Vagina (tissue), 2 donors: ENCODE measurements at regions not wholly inside any gene's neighbourhood (a gene's known extent, or its start where the extent isn't known, plus 50 kb on each side); places are given as distances from the start of the nearest gene placed in this dataset.

Experiments
- DNase-seq, 2 donors: peaks; one replicate each; pipeline ENCODE4 v3.0.0-alpha.2; 2017; ENCODE audit errors: extremely low spot score in 2 of 2
- H3K27ac ChIP-seq: fragments of 200-600 bp; sonication (generic); one replicate; pipeline ENCODE4 v1.5.1; 2019
- H3K27me3 ChIP-seq: fragments of 200-600 bp; sonication (generic); one replicate; pipeline ENCODE4 v1.5.1; 2019
- H3K36me3 ChIP-seq, 2 donors: fragments of 200-600 bp; sonication (generic); one replicate each; pipeline ENCODE4 v1.5.1; 2017 to 2019
- H3K4me1 ChIP-seq: fragments of 200-600 bp; sonication (generic); one replicate; pipeline ENCODE4 v1.5.1; 2019
- H3K4me3 ChIP-seq, 2 donors: fragments of 200-600 bp; sonication (generic); 1 replicate in 1 of 2; 2 replicates in 1 of 2; pipeline ENCODE4 v1.5.1; 2016 to 2019
- H3K9me3 ChIP-seq: fragments of 200-600 bp; sonication (generic); one replicate; pipeline ENCODE4 v1.5.1; 2019
- POLR2A ChIP-seq, 2 donors: fragments of 450-650 bp; IDR thresholded peaks; one replicate each; pipeline ENCODE4 v1.6.1; 2017; ENCODE audit warnings: antibody characterized with exemption in 2 of 2, mild to moderate bottlenecking in 2 of 2, moderate library complexity in 2 of 2
- POLR2AphosphoS5 ChIP-seq, 2 donors: sonication (generic); formaldehyde crosslinking; IDR thresholded peaks; one replicate each; pipeline ENCODE4 v1.9.0; 2017; ENCODE audit warnings: antibody characterized with exemption in 2 of 2, mild to moderate bottlenecking in 2 of 2, low read depth in 1 of 2; ENCODE audit not compliant: insufficient read depth in 1 of 2
- intact Hi-C: fragments of 100-400 bp; cut with DNase I; formaldehyde crosslinking; loops from one replicate; pipeline ENCODE4 v1.15.1; 2023
- TF ChIP-seq, protein P1 (sequence below), 3 experiments: fragments of 450-650 bp in 2 of 3; fragments of 200-600 bp in 1 of 3; sonication (generic) in 1 of 3; IDR thresholded peaks; one replicate each; pipeline ENCODE4 v1.5.1; 2017 to 2019; ENCODE audit warnings: antibody characterized with exemption in 3 of 3, mild to moderate bottlenecking in 2 of 3, moderate library complexity in 2 of 3

DNA sequence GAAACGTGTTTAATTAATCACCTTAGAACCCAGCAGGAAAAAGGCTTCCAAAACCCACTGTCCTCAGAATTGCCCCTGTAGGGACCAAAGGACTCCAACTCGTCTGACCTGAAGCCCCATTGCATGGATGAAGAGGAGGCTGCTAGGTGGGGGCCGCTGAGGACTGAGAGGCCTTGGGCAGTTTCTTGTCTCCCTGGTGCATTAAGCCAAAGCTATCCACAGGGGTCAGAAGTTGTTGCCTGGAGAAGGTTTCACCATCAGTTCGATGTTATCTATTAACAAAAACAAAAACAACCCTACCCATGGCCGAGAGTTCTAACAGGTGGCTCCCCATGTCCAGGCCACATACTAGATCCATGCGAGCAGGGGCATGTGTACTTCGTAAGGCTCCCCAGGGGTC lies 120.9 kb upstream of the CD93 start:
- Histone ChIP-seq H3K27ac (no peak overlapping the region), H3K36me3 (no peaks in the 10 kb centered on the region), H3K4me3 (no peak overlapping the region), H3K9me3 (no peaks in the 10 kb centered on the region), H3K27me3 (no peaks in the 10 kb centered on the region), H3K4me1 (peaks cover 35% of the 10 kb centered on the region)
- intact Hi-C loops: no loop called here
- DNase-seq: no peak
- TF ChIP-seq POLR2AphosphoS5 (IDR thresholded peaks at IDR 0.05; ENCODE audit: insufficient read depth in 1 of 2, low read depth in 1 of 2) (no peak), POLR2A (IDR thresholded peaks at IDR 0.05) (no peak)
- TF ChIP-seq, protein P1, sequence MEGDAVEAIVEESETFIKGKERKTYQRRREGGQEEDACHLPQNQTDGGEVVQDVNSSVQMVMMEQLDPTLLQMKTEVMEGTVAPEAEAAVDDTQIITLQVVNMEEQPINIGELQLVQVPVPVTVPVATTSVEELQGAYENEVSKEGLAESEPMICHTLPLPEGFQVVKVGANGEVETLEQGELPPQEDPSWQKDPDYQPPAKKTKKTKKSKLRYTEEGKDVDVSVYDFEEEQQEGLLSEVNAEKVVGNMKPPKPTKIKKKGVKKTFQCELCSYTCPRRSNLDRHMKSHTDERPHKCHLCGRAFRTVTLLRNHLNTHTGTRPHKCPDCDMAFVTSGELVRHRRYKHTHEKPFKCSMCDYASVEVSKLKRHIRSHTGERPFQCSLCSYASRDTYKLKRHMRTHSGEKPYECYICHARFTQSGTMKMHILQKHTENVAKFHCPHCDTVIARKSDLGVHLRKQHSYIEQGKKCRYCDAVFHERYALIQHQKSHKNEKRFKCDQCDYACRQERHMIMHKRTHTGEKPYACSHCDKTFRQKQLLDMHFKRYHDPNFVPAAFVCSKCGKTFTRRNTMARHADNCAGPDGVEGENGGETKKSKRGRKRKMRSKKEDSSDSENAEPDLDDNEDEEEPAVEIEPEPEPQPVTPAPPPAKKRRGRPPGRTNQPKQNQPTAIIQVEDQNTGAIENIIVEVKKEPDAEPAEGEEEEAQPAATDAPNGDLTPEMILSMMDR (IDR thresholded peaks at IDR 0.05): no peak

DNA sequence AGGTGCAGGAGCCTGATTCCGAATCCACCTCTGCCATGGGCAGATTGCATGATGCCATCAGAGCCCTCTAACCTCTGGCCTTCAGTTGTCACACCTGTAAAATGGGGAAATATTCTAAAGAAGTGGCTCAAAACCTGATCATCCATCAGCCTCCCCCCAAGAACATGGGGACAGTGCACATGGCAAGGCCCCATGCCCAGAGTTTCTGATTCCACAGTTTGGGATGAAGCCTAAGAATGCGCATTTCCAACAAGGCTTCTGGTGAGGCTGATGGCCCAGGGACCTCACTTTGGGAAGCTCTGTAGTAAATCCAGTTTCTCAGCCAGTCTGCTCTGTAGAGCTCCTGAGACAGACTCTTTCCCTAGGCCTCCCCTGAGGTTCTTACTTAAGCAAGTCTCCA lies 119.9 kb upstream of the CD93 start:
- Histone ChIP-seq H3K4me1 (peaks cover 35% of the 10 kb centered on the region), H3K9me3 (no peaks in the 10 kb centered on the region), H3K27ac (no peak overlapping the region), H3K36me3 (no peaks in the 10 kb centered on the region), H3K27me3 (no peaks in the 10 kb centered on the region), H3K4me3 (no peak overlapping the region)
- no peak for TF ChIP-seq POLR2AphosphoS5 (IDR thresholded peaks at IDR 0.05; ENCODE audit: insufficient read depth in 1 of 2, low read depth in 1 of 2)
- TF ChIP-seq, protein P1 (IDR thresholded peaks at IDR 0.05): no peak
- intact Hi-C loops: no loop called here
- DNase-seq: no peak

DNA sequence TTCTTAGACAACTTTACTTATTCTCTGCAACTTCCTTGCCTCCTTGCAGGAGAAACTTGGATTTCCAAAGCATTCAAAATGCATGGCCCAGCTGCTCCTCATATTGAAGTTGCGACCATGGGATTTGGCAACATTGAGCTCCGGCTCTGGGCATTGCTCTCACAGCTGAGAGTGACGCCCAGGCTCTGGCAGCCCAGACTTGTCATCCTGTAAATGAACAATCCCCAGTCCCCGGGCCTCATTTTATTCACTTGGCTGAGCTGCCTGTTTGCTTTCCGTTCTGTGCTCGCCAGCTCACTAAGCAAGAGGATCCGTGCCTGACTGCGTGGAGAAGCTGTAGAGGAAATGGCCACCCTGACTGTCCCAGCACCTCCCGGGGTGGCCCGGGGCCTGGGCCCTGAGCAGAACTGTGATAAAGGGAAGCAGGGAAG lies 119.5 kb upstream of the CD93 start:
- intact Hi-C loops: no loop called here
- no peaks in the 10 kb centered on the region for H3K36me3 ChIP-seq
- H3K4me3 ChIP-seq: no peak overlapping the region
- DNase-seq: peak in 1 of 2 donors; percentile 87
- H3K27me3 ChIP-seq: no peaks in the 10 kb centered on the region
- TF ChIP-seq POLR2A (IDR thresholded peaks at IDR 0.05) (no peak), POLR2AphosphoS5 (IDR thresholded peaks at IDR 0.05; ENCODE audit: insufficient read depth in 1 of 2, low read depth in 1 of 2) (peak in 1 of 2 donors; percentile 28)
- H3K4me1 ChIP-seq: peaks cover 35% of the 10 kb centered on the region
- H3K9me3 ChIP-seq: no peaks in the 10 kb centered on the region
- peak overlapping the region; percentile 27 for H3K27ac ChIP-seq

DNA sequence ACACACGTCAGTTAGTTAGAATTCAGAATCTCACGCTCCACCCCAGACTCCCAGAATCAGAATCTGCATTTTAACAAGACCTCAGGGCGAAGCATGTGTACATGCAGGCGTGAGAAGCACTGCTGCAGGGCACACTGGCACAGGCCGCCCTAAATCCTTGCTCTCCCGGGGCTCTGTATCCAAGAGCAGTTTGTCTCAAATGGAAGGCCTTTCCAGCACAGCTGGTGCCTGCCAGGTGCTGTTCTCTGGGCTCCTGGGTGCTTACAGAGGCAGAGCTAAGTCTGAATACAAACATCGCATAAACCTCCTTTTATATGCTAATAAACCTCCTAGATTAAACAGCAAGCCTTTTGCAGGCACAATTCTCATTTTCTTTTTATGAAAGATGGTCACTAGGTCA lies 119.1 kb upstream of the CD93 start:
- Histone ChIP-seq H3K27me3 (no peaks in the 10 kb centered on the region), H3K4me1 (peaks cover 35% of the 10 kb centered on the region), H3K9me3 (no peaks in the 10 kb centered on the region), H3K27ac (peak overlapping the region; percentile 27), H3K36me3 (no peaks in the 10 kb centered on the region), H3K4me3 (no peak overlapping the region)
- TF ChIP-seq POLR2AphosphoS5 (IDR thresholded peaks at IDR 0.05; ENCODE audit: insufficient read depth in 1 of 2, low read depth in 1 of 2): no peak
- TF ChIP-seq, protein P1 (IDR thresholded peaks at IDR 0.05): no peak
- no peak for TF ChIP-seq POLR2A (IDR thresholded peaks at IDR 0.05)
- DNase-seq: no peak
- intact Hi-C loops: no loop called here

DNA sequence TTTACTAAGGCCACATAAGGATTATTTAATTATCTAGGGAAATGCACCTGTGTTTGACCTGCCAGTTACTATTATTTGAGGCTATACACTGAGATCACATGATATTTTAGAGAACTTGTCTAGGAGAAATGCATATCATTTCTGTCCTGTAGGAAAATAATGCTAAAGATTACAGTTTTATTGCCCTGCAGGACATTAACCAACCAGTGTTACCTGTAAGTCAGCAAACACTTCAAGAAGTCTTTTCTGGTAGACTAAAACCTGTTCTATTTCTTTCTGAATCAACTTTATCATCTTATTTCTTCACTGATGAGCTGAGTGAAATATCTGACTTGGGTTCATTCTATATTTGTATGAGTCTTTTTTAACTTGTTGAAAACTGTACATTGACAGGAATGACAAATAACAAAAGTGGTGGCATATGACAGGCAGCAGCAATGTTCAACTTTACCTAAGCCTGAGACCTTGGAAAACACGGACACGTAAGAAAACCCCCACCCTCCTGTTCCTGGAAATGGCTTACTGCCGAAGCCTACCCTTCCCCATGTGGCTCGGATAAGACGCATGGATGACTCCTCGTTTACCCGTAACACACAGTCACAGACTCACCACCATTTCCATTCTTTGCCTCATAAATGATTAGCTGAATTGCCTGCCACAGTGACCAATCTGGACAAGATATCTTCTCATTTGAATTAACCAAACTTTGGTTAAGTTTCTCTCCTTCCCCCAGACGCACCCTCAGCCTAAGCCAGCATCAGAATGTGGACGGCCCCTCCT lies 118.0 kb upstream of the CD93 start:
- Histone ChIP-seq H3K9me3 (no peaks in the 10 kb centered on the region), H3K4me3 (no peak overlapping the region), H3K27me3 (no peaks in the 10 kb centered on the region), H3K27ac (no peak overlapping the region), H3K4me1 (peaks cover 35% of the 10 kb centered on the region), H3K36me3 (no peaks in the 10 kb centered on the region)
- TF ChIP-seq, protein P1 (IDR thresholded peaks at IDR 0.05): no peak
- TF ChIP-seq POLR2A (IDR thresholded peaks at IDR 0.05) (no peak), POLR2AphosphoS5 (IDR thresholded peaks at IDR 0.05; ENCODE audit: insufficient read depth in 1 of 2, low read depth in 1 of 2) (no peak)
- intact Hi-C loops: no loop called here
- no peak for DNase-seq
